ENCODE measurements at regions not wholly inside any gene's neighbourhood (a gene's known extent, or its start where the extent isn't known, plus 50 kb on each side); places are given as distances from the start of the nearest gene placed in this dataset.
A peak's percentile ranks its signal among the peaks of the same experiment; 100 is the strongest.

DNA sequence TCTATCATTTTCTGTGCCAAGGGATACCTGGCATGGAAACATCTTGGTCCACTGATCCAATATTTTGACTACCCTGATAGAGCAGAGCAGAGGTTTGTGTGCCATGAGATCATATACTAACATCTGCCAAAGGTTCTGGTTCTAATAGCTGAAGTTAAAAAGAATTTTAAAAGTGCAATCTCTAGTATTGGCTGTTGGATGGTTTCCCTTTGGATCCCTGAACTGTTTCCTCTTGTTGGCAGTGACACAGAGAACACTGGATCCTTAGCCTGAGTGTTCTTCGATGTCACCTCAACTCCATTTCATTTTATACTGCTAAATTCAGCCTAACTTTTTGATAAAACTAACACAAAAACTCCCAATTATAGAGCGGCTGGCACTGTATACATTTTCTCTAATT is 169.3 kb upstream of the FBXO11 start:
- DNase-seq (no peak), ATAC-seq (no peak)
- Histone ChIP-seq H3K9me3 (no peaks in the 10 kb centered on the region), H3K4me1 (no peaks in the 10 kb centered on the region), H3K4me3 (no peak overlapping the region), H3K36me3 (no peaks in the 10 kb centered on the region), H3K27ac (no peak overlapping the region), H3K27me3 (no peaks in the 10 kb centered on the region)
- no peak for TF ChIP-seq POLR2A (IDR thresholded peaks at IDR 0.05)
- TF ChIP-seq CTCF (IDR thresholded peaks at IDR 0.05) = no peak
- 82% methylated on average over 2 of the region's 2 CpGs for WGBS (ENCODE audit: insufficient coverage, low coverage, low lambda C conversion rate, missing lambda C conversion rate)
- intact Hi-C loops (cut with DNase I) = no loop called here

DNA sequence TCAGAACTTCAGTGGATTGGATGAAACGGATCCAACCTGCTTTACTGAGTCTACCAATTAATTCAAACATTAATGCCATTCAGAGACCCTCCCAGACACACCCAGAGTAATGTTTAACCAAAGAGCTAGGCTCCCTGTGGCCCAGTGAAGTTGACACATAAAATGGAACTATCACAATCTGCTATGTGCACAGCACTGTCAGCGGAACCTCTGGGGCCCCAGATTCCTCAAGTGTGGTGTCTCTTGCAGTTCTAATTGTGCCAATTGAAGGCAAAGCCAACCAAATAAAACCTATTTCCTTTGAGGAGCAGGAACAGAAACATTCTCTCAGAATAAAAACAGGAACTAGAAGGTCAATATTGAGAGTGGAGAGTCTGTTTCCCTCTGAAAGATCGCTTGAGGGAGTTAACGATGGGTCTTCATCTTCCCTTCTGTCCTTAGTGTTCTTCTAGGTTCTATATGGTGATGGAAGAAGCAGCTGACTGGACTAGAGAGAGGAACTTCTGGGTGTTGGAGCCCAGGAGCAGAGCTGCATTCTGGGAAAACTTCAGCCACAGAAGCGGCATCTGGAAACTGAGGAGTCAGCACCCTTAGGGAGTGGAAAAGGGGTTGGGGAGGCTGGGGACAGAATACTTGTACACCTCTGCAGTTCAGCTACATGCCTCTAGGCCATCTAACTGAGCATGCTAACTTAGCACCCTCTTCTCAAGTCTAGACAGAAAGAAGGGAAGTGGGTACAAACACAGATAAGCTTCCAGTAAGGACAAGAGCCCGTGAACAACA is 174.4 kb upstream of the FBXO11 start:
- WGBS (ENCODE audit: insufficient coverage, low coverage, low lambda C conversion rate, missing lambda C conversion rate) = 63% methylated on average over 5 of the region's 6 CpGs
- intact Hi-C loops (cut with DNase I) = no loop called here
- Histone ChIP-seq H3K27ac (no peak overlapping the region), H3K36me3 (no peaks in the 10 kb centered on the region), H3K27me3 (no peaks in the 10 kb centered on the region), H3K4me3 (no peak overlapping the region), H3K4me1 (no peaks in the 10 kb centered on the region), H3K9me3 (no peaks in the 10 kb centered on the region)
- TF ChIP-seq POLR2A (IDR thresholded peaks at IDR 0.05) = no peak
- TF ChIP-seq CTCF (IDR thresholded peaks at IDR 0.05) = no peak
- DNase-seq (no peak), ATAC-seq (peak; percentile 21 to 58 (median 38))

GRCh38 chr2:48081317-48081628 is 175.0 kb upstream of the FBXO11 start:
- no peaks in the 10 kb centered on the region for H3K36me3 ChIP-seq
- DNase-seq (no peak), ATAC-seq (no peak)
- TF ChIP-seq CTCF (IDR thresholded peaks at IDR 0.05) = no peak
- TF ChIP-seq POLR2A (IDR thresholded peaks at IDR 0.05) = no peak
- H3K9me3 ChIP-seq = no peaks in the 10 kb centered on the region
- H3K4me3 ChIP-seq = no peak overlapping the region
- no peak overlapping the region for H3K27ac ChIP-seq
- H3K27me3 ChIP-seq = no peaks in the 10 kb centered on the region
- intact Hi-C loops (cut with DNase I) = no loop called here
- WGBS (ENCODE audit: insufficient coverage, low coverage, low lambda C conversion rate, missing lambda C conversion rate) = 78% methylated on average over 3 of the region's 7 CpGs
- no peaks in the 10 kb centered on the region for H3K4me1 ChIP-seq

DNA sequence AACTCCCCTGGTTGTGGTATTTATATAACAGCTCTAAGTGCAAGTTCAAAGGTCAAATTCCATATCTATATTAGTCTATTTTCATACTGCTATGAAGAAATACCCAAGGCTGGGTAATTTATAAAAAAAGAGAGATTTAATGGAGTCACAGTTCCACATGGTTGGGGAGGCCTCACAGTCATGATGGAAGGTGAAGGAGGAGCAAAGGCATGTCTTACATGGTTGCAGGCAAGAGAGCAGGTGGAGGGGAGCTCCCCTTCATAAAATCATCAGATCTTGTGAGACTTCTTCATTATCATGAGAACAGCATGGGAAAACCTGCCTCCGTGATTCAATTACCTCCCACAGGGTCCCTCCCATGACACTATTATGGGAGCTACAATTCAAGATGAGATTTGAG is 179.6 kb upstream of the FBXO11 start:
- 100% methylated on average over 1 of the region's 1 CpG for WGBS (ENCODE audit: insufficient coverage, low coverage, low lambda C conversion rate, missing lambda C conversion rate)
- Histone ChIP-seq H3K4me3 (no peak overlapping the region), H3K9me3 (peaks cover 0 to 5% (median 0%) of the 10 kb centered on the region in 4 donors), H3K4me1 (no peaks in the 10 kb centered on the region), H3K27me3 (no peaks in the 10 kb centered on the region), H3K36me3 (no peaks in the 10 kb centered on the region), H3K27ac (no peak overlapping the region)
- no peak for DNase-seq
- ATAC-seq = no peak
- intact Hi-C loops (cut with DNase I) = no loop called here
- TF ChIP-seq POLR2A (IDR thresholded peaks at IDR 0.05) (no peak), CTCF (IDR thresholded peaks at IDR 0.05) (no peak)

Measured in right lobe of liver (tissue), 6 donors.